Keratinocyte (primary cell): ENCODE measurements at regions not wholly inside any gene's neighbourhood (a gene's known extent, or its start where the extent isn't known, plus 50 kb on each side); places are given as distances from the start of the nearest gene placed in this dataset.

Experiments used
- DNase-seq: peaks from one replicate; pipeline ENCODE4 v3.0.0-alpha.2; 2011; ENCODE audit warnings: low read depth, missing footprints, low spot score
- FAIRE-seq: peaks from 2 replicates; lab custom pipeline; 2011; peaks lifted over from hg19 to GRCh38; lab: Jason Lieb, UNC
- H2AFZ ChIP-seq: 2 replicates; pipeline ENCODE4 v1.6.0; 2012; ENCODE audit warnings: low read length, control low read depth, inconsistent platforms; ENCODE audit not compliant: control insufficient read depth
- H3K27ac ChIP-seq: 2 replicates; pipeline ENCODE4 v1.5.1; 2011; ENCODE audit warnings: low read length; ENCODE audit not compliant: control insufficient read depth, insufficient read depth
- H3K27me3 ChIP-seq: 3 replicates; pipeline ENCODE4 v1.6.0; 2011; ENCODE audit warnings: low read length; ENCODE audit not compliant: control insufficient read depth, insufficient read depth; ENCODE audit errors: extremely low read depth
- H3K36me3 ChIP-seq, 2 experiments: 2 replicates in 1 of 2; 3 replicates in 1 of 2; pipeline ENCODE4 v1.5.1; 2011; ENCODE audit warnings: low read length in 2 of 2, mild to moderate bottlenecking in 1 of 2; ENCODE audit not compliant: control insufficient read depth in 2 of 2, insufficient read depth in 2 of 2; ENCODE audit errors: extremely low read depth in 1 of 2
- H3K4me1 ChIP-seq: 3 replicates; pipeline ENCODE4 v1.5.1; 2011; ENCODE audit warnings: low read length; ENCODE audit not compliant: control insufficient read depth, insufficient read depth; ENCODE audit errors: extremely low read depth
- H3K4me2 ChIP-seq: 3 replicates; pipeline ENCODE4 v1.6.0; 2011; ENCODE audit warnings: low read depth, low read length; ENCODE audit not compliant: control insufficient read depth, insufficient read depth; ENCODE audit errors: extremely low read depth
- H3K4me3 ChIP-seq, 3 experiments: fragments of 200-600 bp in 1 of 3; sonication (generic) in 1 of 3; 2 replicates in 2 of 3; 3 replicates in 1 of 3; pipeline ENCODE4 v1.5.1; 2011 to 2016; ENCODE audit warnings: low read length in 3 of 3, mild to moderate bottlenecking in 3 of 3, control low read depth in 2 of 3, inconsistent platforms in 1 of 3, low read depth in 1 of 3, mixed read lengths in 1 of 3, mixed run types in 1 of 3, moderate library complexity in 1 of 3; ENCODE audit not compliant: control insufficient read depth in 2 of 3, insufficient read depth in 2 of 3; ENCODE audit errors: extremely low read depth in 1 of 3
- H3K79me2 ChIP-seq: 2 replicates; pipeline ENCODE4 v1.6.0; 2012; ENCODE audit warnings: low read length; ENCODE audit not compliant: control insufficient read depth, insufficient read depth
- H3K9ac ChIP-seq: 3 replicates; pipeline ENCODE4 v1.6.0; 2011; ENCODE audit warnings: low read length; ENCODE audit not compliant: control insufficient read depth, insufficient read depth; ENCODE audit errors: extremely low read depth
- H3K9me1 ChIP-seq: 3 replicates; pipeline ENCODE4 v1.6.0; 2011; ENCODE audit warnings: low read length; ENCODE audit not compliant: control insufficient read depth, insufficient read depth; ENCODE audit errors: extremely low read depth
- H3K9me3 ChIP-seq: 2 replicates; pipeline ENCODE4 v1.5.1; 2012; ENCODE audit warnings: low read depth, low read length; ENCODE audit not compliant: control insufficient read depth
- H4K20me1 ChIP-seq: 3 replicates; pipeline ENCODE4 v1.6.0; 2011; ENCODE audit warnings: low read length; ENCODE audit not compliant: control insufficient read depth, insufficient read depth; ENCODE audit errors: extremely low read depth
- CTCF ChIP-seq, 3 experiments: IDR thresholded peaks in 1 of 3; conservative IDR thresholded peaks in 1 of 3; optimal IDR thresholded peaks in 1 of 3; 2 replicates in 2 of 3; 3 replicates in 1 of 3; pipeline versions ENCODE3 to v1.5.1; 2011; ENCODE audit warnings: low read length in 3 of 3, mild to moderate bottlenecking in 3 of 3, moderate library complexity in 2 of 3, control low read depth in 1 of 3, inconsistent platforms in 1 of 3; ENCODE audit not compliant: insufficient read depth in 2 of 3; ENCODE audit errors: extremely low read depth in 1 of 3
- EZH2 ChIP-seq: IDR thresholded peaks from one replicate; pipeline ENCODE4 v1.6.1; 2012; ENCODE audit warnings: inconsistent platforms, mild to moderate bottlenecking, low read length, moderate library complexity
- dilution Hi-C: fragments of 300-500 bp; cut with MboI; formaldehyde crosslinking; loops from one replicate; pipeline ENCODE4 v1.7.0; 2020; ENCODE audit warnings: low sequenced_read_pairs; ENCODE audit not compliant: extremely low pct_ligation_motif_present

DNA sequence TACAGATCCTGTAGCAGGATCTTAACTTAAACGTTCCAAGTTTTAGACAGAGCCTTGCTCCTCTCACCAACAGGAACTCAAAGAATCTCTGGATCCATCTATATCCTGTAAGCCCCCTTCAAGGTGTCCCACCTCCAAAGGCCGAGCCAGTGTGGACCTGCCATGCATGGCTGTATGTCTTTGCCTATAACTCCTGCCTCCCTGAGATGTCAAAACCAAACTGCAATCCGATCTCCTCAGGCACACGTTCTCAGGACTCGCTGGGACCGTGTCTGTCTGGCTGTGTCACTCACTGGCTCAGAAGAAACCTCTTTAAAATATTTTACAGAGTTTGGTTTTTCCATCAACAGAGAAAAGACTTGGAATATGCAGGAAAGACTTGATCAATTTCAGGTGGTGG is 51.4 kb upstream of the FAM20C start:
- Histone ChIP-seq H3K9ac (no peak overlapping the region), H3K4me3 (no peak overlapping the region), H3K27ac (no peak overlapping the region), H3K9me1 (no peaks in the 10 kb centered on the region), H3K27me3 (peaks cover 7% of the 10 kb centered on the region), H3K36me3 (no peaks in the 10 kb centered on the region), H3K79me2 (no peaks in the 10 kb centered on the region), H3K9me3 (no peaks in the 10 kb centered on the region), H3K4me1 (no peaks in the 10 kb centered on the region), H2AFZ (no peak overlapping the region), H4K20me1 (no peaks in the 10 kb centered on the region), H3K4me2 (no peak overlapping the region)
- FAIRE-seq (no peak), DNase-seq (no peak)
- TF ChIP-seq EZH2 (no peak), CTCF (optimal IDR thresholded peaks at IDR 0.05 in 1 of 3, IDR thresholded peaks at IDR 0.05 in 1 of 3, conservative IDR thresholded peaks at IDR 0.05 in 1 of 3; ENCODE audit: extremely low read depth in 1 of 3, insufficient read depth in 2 of 3, low read length in 3 of 3) (no peak)
- dilution Hi-C loops, result no loop called here

DNA sequence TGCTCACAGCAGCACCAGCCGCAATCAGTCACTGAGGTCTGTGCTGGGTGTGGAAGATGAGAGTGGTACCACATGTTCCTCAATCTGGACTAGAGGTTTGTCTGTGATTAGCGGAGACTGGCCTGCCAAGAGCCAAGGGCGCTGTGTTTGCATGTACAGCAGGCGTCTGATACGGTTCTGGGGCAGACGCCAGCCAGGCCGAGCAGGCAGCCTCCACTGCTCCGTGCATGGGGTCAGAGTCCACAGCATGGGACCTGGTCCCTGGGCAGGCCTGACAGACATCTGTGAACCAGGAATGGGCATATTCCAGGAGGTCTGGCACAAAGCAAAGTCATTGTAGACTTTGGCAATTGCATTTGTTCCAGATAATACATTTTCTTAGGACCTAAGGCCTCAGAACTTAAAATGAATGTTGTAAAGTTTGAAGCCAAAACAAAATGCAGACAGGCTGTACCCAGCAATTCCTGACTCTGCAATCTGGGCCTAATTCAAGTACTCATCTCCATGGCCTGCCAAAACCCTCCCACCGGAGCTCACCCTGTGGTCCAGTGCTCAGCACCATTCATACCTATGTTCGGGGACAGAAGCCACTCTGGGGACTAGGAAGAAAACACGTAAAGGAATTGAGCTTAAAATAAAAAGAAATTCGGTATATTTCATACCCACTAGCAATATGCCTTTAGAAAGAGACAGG is 50.0 kb upstream of the FAM20C start:
- FAIRE-seq, result no peak
- Histone ChIP-seq H3K4me3 (no peak overlapping the region), H2AFZ (no peak overlapping the region), H3K4me2 (no peak overlapping the region), H4K20me1 (no peaks in the 10 kb centered on the region), H3K4me1 (no peaks in the 10 kb centered on the region), H3K27ac (no peak overlapping the region), H3K27me3 (peaks cover 7% of the 10 kb centered on the region), H3K9ac (no peak overlapping the region), H3K79me2 (no peaks in the 10 kb centered on the region), H3K9me3 (no peaks in the 10 kb centered on the region), H3K9me1 (no peaks in the 10 kb centered on the region), H3K36me3 (no peaks in the 10 kb centered on the region)
- dilution Hi-C loops, result no loop called here
- no peak for TF ChIP-seq CTCF (optimal IDR thresholded peaks at IDR 0.05 in 1 of 3, IDR thresholded peaks at IDR 0.05 in 1 of 3, conservative IDR thresholded peaks at IDR 0.05 in 1 of 3; ENCODE audit: extremely low read depth in 1 of 3, insufficient read depth in 2 of 3, low read length in 3 of 3)
- no peak for TF ChIP-seq EZH2
- no peak for DNase-seq
